BJ (cell line): ENCODE measurements at regions not wholly inside any gene's neighbourhood (a gene's known extent, or its start where the extent isn't known, plus 50 kb on each side); places are given as distances from the start of the nearest gene placed in this dataset.
"Not testable (repeated sequence)": the region's sequence is repeated elsewhere in the genome, so short reads cannot be mapped to it uniquely, and the experiment has no call there.

Source experiments
- CTCF ChIA-PET: fragments of 350-600 bp; formaldehyde crosslinking; extraction: SDS; loops from one replicate; lab custom pipeline; 2021; ENCODE audit warnings: antibody characterized with exemption, inconsistent platforms; lab: Yijun Ruan, JAX
- POLR2A ChIA-PET: fragments of 300-600 bp; sonication (Branson Sonifier 250); formaldehyde crosslinking; extraction: SDS; loops from one replicate; lab custom pipeline; 2021; ENCODE audit warnings: antibody characterized with exemption; lab: Charles Lee
- DNase-seq: peaks from one replicate; pipeline ENCODE4 v3.0.0-alpha.2; 2011; ENCODE audit warnings: low read depth
- H3K27me3 ChIP-seq: 2 replicates; pipeline ENCODE4 v1.6.0; 2011; ENCODE audit warnings: low read length; ENCODE audit not compliant: control insufficient read depth, insufficient read depth
- H3K36me3 ChIP-seq: 2 replicates; pipeline ENCODE4 v1.5.1; 2011; ENCODE audit warnings: low read length; ENCODE audit not compliant: control insufficient read depth, insufficient read depth
- H3K4me3 ChIP-seq: 2 replicates; pipeline ENCODE4 v1.5.1; 2011; ENCODE audit warnings: low read depth, mild to moderate bottlenecking, control low read depth, low read length
- CTCF ChIP-seq: IDR thresholded peaks from 2 replicates; pipeline ENCODE4 v1.5.1; 2011; ENCODE audit warnings: low read depth, mild to moderate bottlenecking, control low read depth, inconsistent platforms, low read length, moderate library complexity; ENCODE audit not compliant: insufficient read depth

- H3K36me3 ChIP-seq, CTCF ChIA-PET, H3K4me3 ChIP-seq, POLR2A ChIA-PET, H3K27me3 ChIP-seq, DNase-seq: not testable (repeated sequence)
Measured at GRCh38 chr4:102397056-102397455, 51.8 kb upstream of the SLC39A8 start.

- ChIA-PET POLR2A (no interaction called here), CTCF (no interaction called here)
- no peaks in the 10 kb centered on the region for H3K27me3 ChIP-seq
- H3K36me3 ChIP-seq, result no peaks in the 10 kb centered on the region
- DNase-seq, result no peak
- TF ChIP-seq CTCF, result no peak
- no peak overlapping the region for H3K4me3 ChIP-seq
Measured at GRCh38 chr4:102399021-102399420, 53.7 kb upstream of the SLC39A8 start.

GRCh38 chr4:102400898-102401297 is 55.6 kb upstream of the SLC39A8 start:
- no peak for TF ChIP-seq CTCF
- DNase-seq, result no peak
- no peaks in the 10 kb centered on the region for H3K36me3 ChIP-seq
- ChIA-PET POLR2A (no interaction called here), CTCF (no interaction called here)
- H3K4me3 ChIP-seq, result no peak overlapping the region
- H3K27me3 ChIP-seq, result no peaks in the 10 kb centered on the region

- no peak for TF ChIP-seq CTCF
- Histone ChIP-seq H3K36me3 (no peaks in the 10 kb centered on the region), H3K4me3 (no peak overlapping the region), H3K27me3 (no peaks in the 10 kb centered on the region)
- POLR2A ChIA-PET, result no interaction called here
- DNase-seq, result no peak
- CTCF ChIA-PET, result no interaction called here
Measured at GRCh38 chr4:102402223-102402622, 56.9 kb upstream of the SLC39A8 start.

- CTCF ChIA-PET, result interaction anchor here (1.3 kb wide), 1 partner anchor 29 kb away, joined by 3 read pairs; no protein-coding TSS in a partner anchor
- H3K27me3 ChIP-seq, result no peaks in the 10 kb centered on the region
- POLR2A ChIA-PET, result no interaction called here
- no peak overlapping the region for H3K4me3 ChIP-seq
- H3K36me3 ChIP-seq, result no peaks in the 10 kb centered on the region
- no peak for TF ChIP-seq CTCF
- no peak for DNase-seq
Measured at GRCh38 chr4:102403116-102403515, 57.8 kb upstream of the SLC39A8 start.

- POLR2A ChIA-PET, result no interaction called here
- CTCF ChIA-PET, result no interaction called here
- TF ChIP-seq CTCF, result no peak
- Histone ChIP-seq H3K27me3 (no peaks in the 10 kb centered on the region), H3K36me3 (no peaks in the 10 kb centered on the region), H3K4me3 (no peak overlapping the region)
- no peak for DNase-seq
Measured at GRCh38 chr4:102404431-102404969, 59.2 kb upstream of the SLC39A8 start.
